ENCODE measurements at regions not wholly inside any gene's neighbourhood (a gene's known extent, or its start where the extent isn't known, plus 50 kb on each side); places are given as distances from the start of the nearest gene placed in this dataset.

DNA sequence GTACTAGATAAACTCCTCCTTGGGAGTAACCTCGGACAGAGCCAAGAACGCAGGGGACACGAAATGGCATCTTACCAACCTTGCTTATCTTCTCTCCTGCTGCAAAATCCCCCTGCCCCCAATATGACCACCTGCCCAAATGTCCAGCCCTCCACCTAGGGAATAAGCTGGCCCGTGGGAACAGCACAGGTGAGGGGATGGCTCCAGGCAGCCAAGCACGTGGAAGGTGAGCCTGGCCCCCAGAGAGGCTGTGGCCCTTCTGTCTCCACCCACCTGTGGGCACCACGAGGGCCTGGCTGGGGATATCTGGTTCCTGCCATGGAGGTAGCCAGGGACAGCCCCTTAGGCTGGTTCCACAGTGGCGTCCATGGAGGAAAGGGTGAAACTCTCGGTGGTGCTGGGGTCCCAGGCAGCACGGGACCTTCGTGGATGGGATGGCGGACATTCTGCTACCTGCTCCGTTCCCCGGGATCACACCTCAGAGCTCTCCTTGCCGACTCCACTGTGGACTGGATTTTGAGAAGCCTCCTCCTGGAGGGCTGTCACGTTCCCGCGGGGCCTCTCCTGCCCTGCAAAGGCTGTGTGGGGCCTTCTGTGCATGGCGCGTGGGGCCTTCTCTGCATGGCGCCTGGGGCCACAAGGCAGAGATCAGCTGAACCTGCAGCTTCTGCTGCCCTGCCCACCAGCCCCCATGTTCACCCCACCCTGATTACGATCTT, 388.5 kb upstream of the TNRC6C start:
- no peak for TF ChIP-seq POLR2A (IDR thresholded peaks at IDR 0.05)
- TF ChIP-seq, protein P1, sequence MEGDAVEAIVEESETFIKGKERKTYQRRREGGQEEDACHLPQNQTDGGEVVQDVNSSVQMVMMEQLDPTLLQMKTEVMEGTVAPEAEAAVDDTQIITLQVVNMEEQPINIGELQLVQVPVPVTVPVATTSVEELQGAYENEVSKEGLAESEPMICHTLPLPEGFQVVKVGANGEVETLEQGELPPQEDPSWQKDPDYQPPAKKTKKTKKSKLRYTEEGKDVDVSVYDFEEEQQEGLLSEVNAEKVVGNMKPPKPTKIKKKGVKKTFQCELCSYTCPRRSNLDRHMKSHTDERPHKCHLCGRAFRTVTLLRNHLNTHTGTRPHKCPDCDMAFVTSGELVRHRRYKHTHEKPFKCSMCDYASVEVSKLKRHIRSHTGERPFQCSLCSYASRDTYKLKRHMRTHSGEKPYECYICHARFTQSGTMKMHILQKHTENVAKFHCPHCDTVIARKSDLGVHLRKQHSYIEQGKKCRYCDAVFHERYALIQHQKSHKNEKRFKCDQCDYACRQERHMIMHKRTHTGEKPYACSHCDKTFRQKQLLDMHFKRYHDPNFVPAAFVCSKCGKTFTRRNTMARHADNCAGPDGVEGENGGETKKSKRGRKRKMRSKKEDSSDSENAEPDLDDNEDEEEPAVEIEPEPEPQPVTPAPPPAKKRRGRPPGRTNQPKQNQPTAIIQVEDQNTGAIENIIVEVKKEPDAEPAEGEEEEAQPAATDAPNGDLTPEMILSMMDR (IDR thresholded peaks at IDR 0.05) = no peak
